HG03025 (cell line): ENCODE measurements at regions not wholly inside any gene's neighbourhood (a gene's known extent, or its start where the extent isn't known, plus 50 kb on each side); places are given as distances from the start of the nearest gene placed in this dataset.
A peak's percentile ranks its signal among the peaks of the same experiment; 100 is the strongest.

Source experiments
- ATAC-seq: cut with Tn5 transposase; IDR thresholded peaks from one replicate; pipeline ENCODE4 v1.9.1; 2021; ENCODE audit warnings: mild to moderate bottlenecking, moderate library complexity; ENCODE audit not compliant: unreplicated experiment, low FRiP score

DNA sequence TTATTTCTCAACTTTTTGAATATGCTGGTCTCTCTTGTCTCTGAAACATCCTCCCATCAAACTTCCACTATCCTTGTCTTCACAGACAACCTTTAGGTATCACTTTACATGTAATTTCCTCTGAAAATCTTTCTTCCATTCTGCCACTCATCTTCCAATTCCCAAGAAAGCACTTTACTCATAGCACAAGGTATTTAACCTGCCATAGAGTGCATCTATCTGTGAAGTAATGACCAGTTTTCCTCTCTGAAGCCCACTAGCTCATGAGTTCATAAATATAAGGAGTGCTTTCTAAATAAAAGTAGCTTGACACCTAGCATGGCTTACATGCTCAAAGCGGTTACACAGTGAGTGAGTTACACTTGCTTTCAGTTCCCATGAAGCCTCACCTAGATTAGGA is 160.7 kb upstream of the CMC1 start:
- no peak for ATAC-seq

DNA sequence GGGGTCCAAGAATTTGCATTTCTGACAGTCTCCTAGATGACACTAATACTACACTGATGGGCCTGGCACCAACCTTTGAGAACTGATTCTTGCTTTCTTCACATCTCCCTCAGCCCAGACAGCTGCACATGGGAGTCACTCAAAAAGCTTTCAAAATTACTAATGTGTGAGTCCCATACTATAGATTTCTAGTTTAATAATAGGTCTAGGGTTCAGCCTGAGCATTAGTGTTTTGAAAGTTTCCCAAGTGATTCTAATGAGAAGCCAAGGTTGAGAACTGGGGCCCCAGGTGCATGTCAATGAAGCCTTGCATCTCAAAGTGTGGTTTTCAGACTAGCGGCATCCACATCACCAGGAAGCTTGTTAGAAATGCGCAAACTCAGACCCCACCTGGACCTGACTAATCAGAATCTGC is 159.9 kb upstream of the CMC1 start:
- peak; percentile 83 for ATAC-seq

DNA sequence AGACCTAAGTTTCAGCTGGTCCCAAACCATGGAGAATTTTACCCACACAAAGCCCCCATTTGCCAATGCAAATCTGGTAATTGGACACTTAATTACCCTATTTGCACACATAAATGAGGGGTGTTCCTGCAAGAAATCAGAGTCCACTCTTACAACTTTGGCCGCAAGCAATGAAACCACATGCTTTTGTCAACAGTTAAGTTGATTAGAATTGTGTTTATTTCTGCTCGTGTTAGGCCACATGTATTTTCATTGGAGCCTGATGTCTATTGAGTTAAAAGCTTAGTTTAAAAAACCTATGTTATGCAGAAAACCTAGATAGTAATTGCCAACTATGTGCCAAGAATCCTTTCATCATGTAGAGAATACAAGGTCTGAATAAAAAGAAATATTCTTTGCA is 153.8 kb upstream of the CMC1 start:
- no peak for ATAC-seq

- no peak for ATAC-seq
These were observed 152.4 kb upstream of the CMC1 start for GRCh38 chr3:28088811-28089526.

DNA sequence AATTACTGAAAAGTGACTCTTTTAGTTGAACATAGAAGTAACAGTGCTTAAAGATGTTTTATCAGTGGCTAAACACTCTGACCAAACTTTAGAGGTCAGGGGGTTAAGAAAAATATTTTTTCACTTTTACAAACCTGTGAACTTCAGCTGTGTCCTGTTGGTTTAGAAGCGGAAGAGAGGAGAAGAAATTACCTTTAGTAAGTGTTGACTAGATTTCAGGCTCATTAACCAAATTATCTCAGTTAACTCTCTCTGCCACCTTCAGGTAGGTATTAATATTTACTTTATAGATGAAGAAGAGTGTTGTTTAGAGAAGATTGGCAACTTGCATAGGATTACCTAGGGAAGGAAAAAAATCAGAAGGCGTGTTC is 151.9 kb upstream of the CMC1 start:
- ATAC-seq: no peak

DNA sequence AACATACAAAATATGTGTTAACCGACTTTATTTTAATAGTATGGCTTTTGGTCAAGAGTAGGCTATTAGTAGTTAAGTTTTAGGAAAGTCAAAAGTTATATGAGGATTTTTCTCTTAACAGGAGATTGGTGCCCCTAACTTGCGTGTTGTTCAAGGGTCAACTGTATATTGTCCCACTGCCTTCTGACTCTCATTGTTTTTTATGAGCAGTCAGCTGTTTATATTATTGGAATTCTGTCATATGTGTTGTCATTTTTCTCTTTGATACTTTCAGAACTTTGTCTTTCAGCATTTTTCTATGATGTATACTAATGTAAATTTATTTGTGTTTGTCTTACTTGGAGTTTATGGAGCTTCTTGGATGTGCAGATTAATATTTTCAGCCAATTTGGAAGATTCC is 142.1 kb upstream of the CMC1 start:
- ATAC-seq: no peak

- no peak for ATAC-seq
These were observed 139.7 kb upstream of the CMC1 start for GRCh38 chr3:28101705-28102104.

DNA sequence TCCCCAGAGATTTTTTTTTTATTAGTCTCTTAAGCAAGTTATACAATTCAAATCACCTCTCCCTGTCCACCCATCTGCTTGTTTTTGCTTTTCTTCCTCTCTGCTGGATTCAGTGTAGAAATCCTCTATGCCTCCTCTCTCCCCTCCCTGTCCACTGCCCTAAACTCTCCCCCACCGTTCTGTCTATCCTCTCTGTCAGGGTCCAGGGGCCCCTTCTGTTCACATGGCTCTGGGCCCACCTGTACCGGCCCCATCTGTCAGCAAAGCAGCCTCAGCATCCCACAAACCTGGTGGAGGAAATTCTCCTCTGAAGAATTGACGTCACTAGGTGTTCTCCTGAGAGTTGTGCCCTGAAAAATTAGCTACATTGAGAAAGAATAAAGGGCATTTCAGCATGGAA is 137.6 kb upstream of the CMC1 start:
- no peak for ATAC-seq

DNA sequence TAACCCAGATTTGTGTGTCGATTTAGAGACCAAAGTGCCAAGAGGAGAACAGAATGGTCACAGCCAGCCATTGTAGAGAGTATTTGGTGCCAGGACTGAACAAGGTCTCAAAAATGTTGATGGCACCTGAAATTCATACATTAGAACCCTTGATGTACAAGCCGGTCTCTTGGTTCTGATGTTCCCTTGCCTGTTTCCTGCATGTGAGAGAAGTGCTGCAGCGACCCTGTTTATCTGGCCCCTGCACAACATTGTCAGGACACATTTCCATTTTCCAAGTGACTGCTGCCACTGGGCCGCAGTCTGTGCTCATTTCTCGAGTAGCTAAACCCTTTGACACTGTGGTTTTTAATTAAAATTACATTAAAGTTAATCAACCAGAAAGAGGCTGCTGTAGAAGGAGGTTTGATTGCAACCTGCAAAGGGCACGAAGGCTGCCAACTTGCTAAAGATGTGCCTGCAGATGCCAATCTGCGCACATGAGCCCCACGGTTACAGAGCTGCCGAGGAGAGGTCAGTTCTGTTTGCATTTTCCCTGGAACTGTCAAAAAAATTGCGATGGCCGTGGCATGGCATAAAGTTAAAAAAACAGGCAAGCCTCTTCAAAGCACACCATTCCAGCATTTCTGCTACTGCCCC is 136.4 kb upstream of the CMC1 start:
- no peak for ATAC-seq

GRCh38 chr3:28109829-28110228 is 131.6 kb upstream of the CMC1 start:
- ATAC-seq: no peak

DNA sequence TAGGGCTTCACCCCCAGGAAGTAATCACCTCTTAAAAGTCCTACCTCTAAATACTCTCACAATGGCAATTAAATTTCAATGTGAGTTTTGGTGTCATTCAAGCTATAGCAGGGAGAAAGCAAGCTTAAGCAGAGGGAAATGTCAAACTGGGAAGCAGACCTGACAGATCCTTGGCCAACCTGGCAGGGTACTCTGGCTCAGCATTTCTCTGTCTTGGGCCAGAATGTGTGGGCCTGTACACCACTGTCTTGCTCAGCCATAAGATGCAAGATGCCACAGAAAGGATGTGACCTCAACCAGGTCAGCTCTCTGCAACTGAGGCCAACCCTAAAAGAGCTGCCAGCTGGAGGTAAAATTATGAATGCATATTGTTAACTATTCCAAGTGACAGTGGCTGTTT is 130.6 kb upstream of the CMC1 start:
- no peak for ATAC-seq

GRCh38 chr3:28114893-28115292 is 126.5 kb upstream of the CMC1 start:
- no peak for ATAC-seq

- ATAC-seq: no peak
These were observed 126.1 kb upstream of the CMC1 start for GRCh38 chr3:28115316-28115715.

GRCh38 chr3:28117598-28117997 is 123.8 kb upstream of the CMC1 start:
- ATAC-seq: no peak

GRCh38 chr3:28118087-28118486 is 123.3 kb upstream of the CMC1 start:
- ATAC-seq: no peak

DNA sequence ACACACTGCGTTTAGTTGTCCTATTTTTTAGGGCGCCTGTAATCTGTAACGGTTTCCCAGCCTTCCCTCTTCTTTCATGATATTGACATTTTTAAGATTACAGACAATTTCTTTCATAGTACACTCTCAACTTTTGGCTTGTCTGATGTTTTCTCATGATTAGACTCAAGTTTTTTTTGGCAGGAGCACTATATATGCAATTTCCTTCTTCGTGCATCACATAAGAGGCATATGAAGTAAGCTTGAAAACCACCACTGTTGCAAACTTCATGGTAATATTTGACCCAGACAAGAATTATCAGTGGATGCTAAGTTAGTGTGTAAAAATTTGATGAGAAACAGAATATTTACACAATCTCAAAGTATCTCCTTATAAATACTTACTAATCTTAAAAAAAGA is 119.2 kb upstream of the CMC1 start:
- ATAC-seq: no peak

- ATAC-seq: no peak
These were observed 116.5 kb upstream of the CMC1 start for GRCh38 chr3:28124882-28125281.

DNA sequence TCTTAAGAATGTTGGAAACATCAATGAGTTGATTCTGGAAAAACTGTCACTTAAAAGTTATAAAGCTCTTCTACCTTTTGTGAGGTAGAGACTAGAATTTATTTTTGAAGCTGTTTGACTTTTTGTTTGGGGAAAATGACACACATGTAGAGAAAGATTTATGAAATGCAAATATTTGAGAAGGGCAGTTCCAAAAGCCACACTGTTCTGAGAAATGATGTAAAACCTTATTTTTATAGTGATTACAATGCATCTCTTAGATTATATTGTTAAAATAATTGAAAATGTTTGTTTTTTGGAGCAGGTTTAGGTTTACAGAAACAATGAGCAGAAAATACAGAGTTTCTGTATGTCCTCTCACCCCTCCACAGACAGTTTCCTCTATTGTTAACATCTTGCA is 116.1 kb upstream of the CMC1 start:
- ATAC-seq: no peak

- no peak for ATAC-seq
These were observed 110.6 kb upstream of the CMC1 start for GRCh38 chr3:28130836-28131235.

- no peak for ATAC-seq
These were observed 108.5 kb upstream of the CMC1 start for GRCh38 chr3:28132941-28133340.

DNA sequence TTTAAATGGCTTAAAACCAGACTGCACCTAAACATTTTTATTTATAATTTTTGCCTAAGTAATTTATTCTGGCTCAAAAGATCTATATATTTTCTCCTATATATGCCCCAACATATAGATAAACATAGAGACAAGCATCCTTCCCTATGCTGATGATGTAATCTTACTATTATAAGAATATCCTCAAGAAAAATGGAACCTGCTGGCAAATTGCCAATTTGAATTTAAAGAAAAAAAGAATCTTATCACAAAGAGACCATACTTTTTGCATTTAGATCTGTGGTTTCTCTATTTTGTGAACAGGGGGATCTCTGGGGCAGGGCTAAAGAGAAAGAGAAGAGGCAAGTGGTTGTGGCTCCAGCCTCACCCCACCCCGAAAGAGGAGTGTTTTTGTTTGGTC is 107.2 kb upstream of the CMC1 start:
- ATAC-seq: no peak

DNA sequence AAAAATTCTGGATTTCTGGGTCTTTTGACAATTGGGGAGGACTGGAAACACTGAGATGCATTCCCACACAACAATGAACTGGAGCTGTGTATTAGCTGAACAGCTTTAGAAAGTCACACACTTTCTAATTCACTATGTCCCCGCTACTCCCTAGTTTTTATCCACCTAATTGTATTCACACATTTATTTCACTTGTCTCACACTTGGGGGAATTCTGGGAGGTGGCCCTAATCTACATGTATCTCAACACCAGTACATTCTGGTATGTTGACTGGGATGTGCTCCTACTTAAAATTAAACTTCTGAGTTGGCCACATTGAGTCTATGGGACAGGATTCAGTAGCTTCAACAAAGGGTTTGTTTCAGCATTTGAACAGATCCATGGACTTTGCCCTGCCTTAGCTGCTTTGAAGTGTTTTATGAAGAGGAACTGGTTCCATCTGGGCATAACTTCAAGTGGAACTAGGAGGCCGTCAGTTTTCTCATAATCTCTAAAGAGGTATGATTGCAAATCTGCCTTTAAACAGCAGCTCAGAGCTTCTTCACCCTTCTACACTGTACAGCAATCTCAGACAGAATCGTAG is 106.5 kb upstream of the CMC1 start:
- ATAC-seq: no peak
